MG63 (cell line): ENCODE measurements at regions not wholly inside any gene's neighbourhood (a gene's known extent, or its start where the extent isn't known, plus 50 kb on each side); places are given as distances from the start of the nearest gene placed in this dataset.
"Not testable (repeated sequence)": the region's sequence is repeated elsewhere in the genome, so short reads cannot be mapped to it uniquely, and the experiment has no call there.

Experiments used
- DNase-seq: peaks from one replicate; pipeline ENCODE4 v3.0.0-alpha.2; 2020
- H3K27me3 ChIP-seq: fragments of 250-450 bp; sonication (Bioruptor Pico); 2 replicates; pipeline ENCODE4 v1.5.1; 2020; ENCODE audit warnings: mild to moderate bottlenecking, moderate library complexity
- H3K36me3 ChIP-seq: fragments of 250-450 bp; sonication (Bioruptor Pico); 2 replicates; pipeline ENCODE4 v1.5.1; 2020; ENCODE audit warnings: mild to moderate bottlenecking, moderate library complexity
- H3K4me3 ChIP-seq: fragments of 250-450 bp; sonication (Bioruptor Pico); 2 replicates; pipeline ENCODE4 v1.5.1; 2020; ENCODE audit warnings: mild to moderate bottlenecking, moderate library complexity
- H3K9me3 ChIP-seq: fragments of 250-450 bp; sonication (Bioruptor Pico); 2 replicates; pipeline ENCODE4 v1.5.1; 2020; ENCODE audit warnings: mild to moderate bottlenecking, moderate library complexity

- Histone ChIP-seq H3K4me3 (no peak overlapping the region), H3K36me3 (no peaks in the 10 kb centered on the region), H3K9me3 (no peaks in the 10 kb centered on the region), H3K27me3 (no peaks in the 10 kb centered on the region)
- DNase-seq = no peak
Measured at GRCh38 chrX:114127411-114128025, 456.4 kb upstream of the HTR2C start.

- Histone ChIP-seq H3K36me3 (no peaks in the 10 kb centered on the region), H3K27me3 (no peaks in the 10 kb centered on the region), H3K4me3 (no peak overlapping the region), H3K9me3 (no peaks in the 10 kb centered on the region)
- DNase-seq = no peak
Measured at GRCh38 chrX:114127005-114127404, 456.9 kb upstream of the HTR2C start.

GRCh38 chrX:114101081-114101480, 482.8 kb upstream of the HTR2C start:
- DNase-seq = no peak
- H3K9me3 ChIP-seq = no peaks in the 10 kb centered on the region
- no peak overlapping the region for H3K4me3 ChIP-seq
- H3K27me3 ChIP-seq = no peaks in the 10 kb centered on the region
- no peaks in the 10 kb centered on the region for H3K36me3 ChIP-seq

- no peaks in the 10 kb centered on the region for H3K36me3 ChIP-seq
- H3K27me3 ChIP-seq = no peaks in the 10 kb centered on the region
- no peaks in the 10 kb centered on the region for H3K9me3 ChIP-seq
- no peak for DNase-seq
- no peak overlapping the region for H3K4me3 ChIP-seq
Measured at GRCh38 chrX:114097866-114098265, 486.0 kb upstream of the HTR2C start.

GRCh38 chrX:114097427-114097826, 486.5 kb upstream of the HTR2C start:
- H3K9me3 ChIP-seq = no peaks in the 10 kb centered on the region
- H3K36me3 ChIP-seq = no peaks in the 10 kb centered on the region
- DNase-seq = no peak
- no peak overlapping the region for H3K4me3 ChIP-seq
- H3K27me3 ChIP-seq = no peaks in the 10 kb centered on the region

- Histone ChIP-seq H3K4me3 (no peak overlapping the region), H3K27me3 (no peaks in the 10 kb centered on the region), H3K9me3 (no peaks in the 10 kb centered on the region), H3K36me3 (no peaks in the 10 kb centered on the region)
- DNase-seq = no peak
Measured at GRCh38 chrX:114095789-114096188, 488.1 kb upstream of the HTR2C start.

GRCh38 chrX:114087543-114087942, 496.3 kb upstream of the HTR2C start:
- Histone ChIP-seq H3K4me3 (no peak overlapping the region), H3K36me3 (no peaks in the 10 kb centered on the region), H3K27me3 (no peaks in the 10 kb centered on the region), H3K9me3 (no peaks in the 10 kb centered on the region)
- no peak for DNase-seq

- DNase-seq = no peak
- no peaks in the 10 kb centered on the region for H3K36me3 ChIP-seq
- no peaks in the 10 kb centered on the region for H3K9me3 ChIP-seq
- H3K27me3 ChIP-seq = no peaks in the 10 kb centered on the region
- H3K4me3 ChIP-seq = no peak overlapping the region
Measured at GRCh38 chrX:114077773-114078172, 506.1 kb upstream of the HTR2C start.

- Histone ChIP-seq H3K27me3 (no peaks in the 10 kb centered on the region), H3K9me3 (no peaks in the 10 kb centered on the region), H3K4me3 (no peak overlapping the region), H3K36me3 (no peaks in the 10 kb centered on the region)
- DNase-seq = no peak
Measured at GRCh38 chrX:114075073-114075673, 508.7 kb upstream of the HTR2C start.

GRCh38 chrX:114073926-114074325, 510.0 kb upstream of the HTR2C start:
- H3K9me3 ChIP-seq = no peaks in the 10 kb centered on the region
- no peak overlapping the region for H3K4me3 ChIP-seq
- no peaks in the 10 kb centered on the region for H3K27me3 ChIP-seq
- DNase-seq = no peak
- H3K36me3 ChIP-seq = no peaks in the 10 kb centered on the region

- H3K9me3 ChIP-seq = no peaks in the 10 kb centered on the region
- no peak overlapping the region for H3K4me3 ChIP-seq
- DNase-seq = no peak
- H3K36me3 ChIP-seq = no peaks in the 10 kb centered on the region
- no peaks in the 10 kb centered on the region for H3K27me3 ChIP-seq
Measured at GRCh38 chrX:114071412-114071811, 512.5 kb upstream of the HTR2C start.

- Histone ChIP-seq H3K9me3 (no peaks in the 10 kb centered on the region), H3K36me3 (no peaks in the 10 kb centered on the region), H3K27me3 (no peaks in the 10 kb centered on the region), H3K4me3 (no peak overlapping the region)
- DNase-seq = no peak
Measured at GRCh38 chrX:114065577-114066223, 518.2 kb upstream of the HTR2C start.

- no peaks in the 10 kb centered on the region for H3K9me3 ChIP-seq
- H3K4me3 ChIP-seq = no peak overlapping the region
- H3K27me3 ChIP-seq = no peaks in the 10 kb centered on the region
- no peak for DNase-seq
- H3K36me3 ChIP-seq = no peaks in the 10 kb centered on the region
Measured at GRCh38 chrX:114061226-114061625, 522.7 kb upstream of the HTR2C start.

- Histone ChIP-seq H3K4me3 (no peak overlapping the region), H3K27me3 (no peaks in the 10 kb centered on the region), H3K9me3 (no peaks in the 10 kb centered on the region), H3K36me3 (no peaks in the 10 kb centered on the region)
- DNase-seq = no peak
Measured at GRCh38 chrX:114058988-114059418, 524.9 kb upstream of the HTR2C start.

GRCh38 chrX:114057422-114057821, 526.5 kb upstream of the HTR2C start:
- H3K9me3 ChIP-seq, H3K27me3 ChIP-seq, H3K36me3 ChIP-seq, DNase-seq, H3K4me3 ChIP-seq: not testable (repeated sequence)

GRCh38 chrX:114051667-114052315, 532.1 kb upstream of the HTR2C start:
- H3K27me3 ChIP-seq = no peaks in the 10 kb centered on the region
- no peaks in the 10 kb centered on the region for H3K36me3 ChIP-seq
- no peak for DNase-seq
- H3K4me3 ChIP-seq = no peak overlapping the region
- H3K9me3 ChIP-seq = no peaks in the 10 kb centered on the region

- DNase-seq = no peak
- no peaks in the 10 kb centered on the region for H3K27me3 ChIP-seq
- no peaks in the 10 kb centered on the region for H3K9me3 ChIP-seq
- no peaks in the 10 kb centered on the region for H3K36me3 ChIP-seq
- no peak overlapping the region for H3K4me3 ChIP-seq
Measured at GRCh38 chrX:114050075-114050796, 533.6 kb upstream of the HTR2C start.
